Smooth muscle cell (in vitro differentiated cells): ENCODE measurements at regions not wholly inside any gene's neighbourhood (a gene's known extent, or its start where the extent isn't known, plus 50 kb on each side); places are given as distances from the start of the nearest gene placed in this dataset.

Experiments
- DNase-seq: peaks from one replicate; lab custom pipeline; 2025; ENCODE audit not compliant: unreplicated experiment; lab: John Stamatoyannopoulos, UW
- H2AFZ ChIP-seq: fragments of 200-600 bp; sonication (generic); 2 replicates; pipeline ENCODE4 v1.6.0; 2016; ENCODE audit warnings: antibody characterized with exemption, low read depth, mild to moderate bottlenecking
- H3F3A ChIP-seq: fragments of 200-600 bp; sonication (generic); 2 replicates; pipeline ENCODE4 v1.6.0; 2017; ENCODE audit warnings: antibody characterized with exemption, low read depth
- H3K27ac ChIP-seq: fragments of 200-600 bp; sonication (generic); 2 replicates; pipeline ENCODE4 v1.5.1; 2016; ENCODE audit warnings: low read depth, mild to moderate bottlenecking
- H3K27me3 ChIP-seq: fragments of 200-600 bp; sonication (generic); 2 replicates; pipeline ENCODE4 v1.6.1; 2016; ENCODE audit warnings: low read depth, mild to moderate bottlenecking
- H3K36me3 ChIP-seq: fragments of 200-600 bp; sonication (generic); 2 replicates; pipeline ENCODE4 v1.5.1; 2016; ENCODE audit warnings: low read depth
- H3K4me1 ChIP-seq: fragments of 200-600 bp; sonication (generic); 2 replicates; pipeline ENCODE4 v1.5.1; 2016; ENCODE audit warnings: low read depth
- H3K4me2 ChIP-seq: fragments of 200-600 bp; sonication (generic); 2 replicates; pipeline ENCODE4 v1.6.0; 2016; ENCODE audit warnings: mild to moderate bottlenecking
- H3K4me3 ChIP-seq: fragments of 200-600 bp; sonication (generic); 2 replicates; pipeline ENCODE4 v1.5.1; 2016; ENCODE audit warnings: mild to moderate bottlenecking
- H3K79me2 ChIP-seq: fragments of 200-600 bp; sonication (generic); 2 replicates; pipeline ENCODE4 v1.6.0; 2016; ENCODE audit warnings: low read depth, mild to moderate bottlenecking
- H3K9ac ChIP-seq: fragments of 200-600 bp; sonication (generic); 2 replicates; pipeline ENCODE4 v1.6.0; 2016; ENCODE audit warnings: low read depth
- H3K9me3 ChIP-seq: fragments of 200-600 bp; sonication (generic); replicated peaks from 2 replicates; pipeline ENCODE4 v1.5.1; 2016; ENCODE audit warnings: low read depth
- H4K20me1 ChIP-seq: fragments of 200-600 bp; sonication (generic); 2 replicates; pipeline ENCODE4 v1.6.0; 2016; ENCODE audit warnings: low read depth
- WGBS: methylation state at CpG from one replicate; pipeline ENCODE4 v1.1.7; 2016; ENCODE audit warnings: low lambda C conversion rate; 5-methylcytosine and 5-hydroxymethylcytosine counted together
- TF ChIP-seq, protein P1 (sequence below): fragments of 200-600 bp; sonication (generic); IDR thresholded peaks from 2 replicates; pipeline ENCODE4 v1.5.1; 2017; ENCODE audit warnings: borderline replicate concordance, mild to moderate bottlenecking, antibody characterized with exemption; ENCODE audit not compliant: insufficient read depth, poor library complexity, severe bottlenecking

DNA sequence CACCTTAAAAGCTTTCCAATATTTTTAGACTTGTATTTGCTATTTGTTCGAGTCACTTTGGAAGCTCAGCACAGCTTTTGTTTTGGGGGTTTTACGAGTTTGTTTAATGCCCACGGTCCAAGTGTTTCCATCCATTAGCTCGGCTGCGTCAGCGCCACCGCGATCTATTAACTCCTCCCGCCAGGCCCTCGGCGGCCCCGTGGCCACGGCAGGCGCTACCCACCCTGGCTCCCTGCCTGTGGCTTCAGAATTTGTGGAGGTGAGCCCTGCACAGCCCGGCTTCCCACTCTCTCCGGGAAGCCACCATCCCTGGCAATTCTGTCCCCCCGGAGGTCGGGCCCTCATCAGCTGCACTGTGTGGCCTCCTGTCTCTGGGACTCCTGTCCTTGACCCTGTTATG, 648.5 kb downstream of the BRD1 start:
- Histone ChIP-seq H3K27me3 (no peaks in the 10 kb centered on the region), H3K79me2 (no peaks in the 10 kb centered on the region), H3K27ac (no peak overlapping the region), H3F3A (no peaks in the 10 kb centered on the region), H2AFZ (no peak overlapping the region), H3K9me3 (no peaks in the 10 kb centered on the region), H3K4me2 (no peak overlapping the region), H3K9ac (no peak overlapping the region), H3K4me1 (no peaks in the 10 kb centered on the region), H3K4me3 (no peak overlapping the region), H4K20me1 (no peaks in the 10 kb centered on the region), H3K36me3 (no peaks in the 10 kb centered on the region)
- 91% methylated on average over 18 of the region's 18 CpGs for whole genome bisulfite sequencing
- TF ChIP-seq, protein P1, sequence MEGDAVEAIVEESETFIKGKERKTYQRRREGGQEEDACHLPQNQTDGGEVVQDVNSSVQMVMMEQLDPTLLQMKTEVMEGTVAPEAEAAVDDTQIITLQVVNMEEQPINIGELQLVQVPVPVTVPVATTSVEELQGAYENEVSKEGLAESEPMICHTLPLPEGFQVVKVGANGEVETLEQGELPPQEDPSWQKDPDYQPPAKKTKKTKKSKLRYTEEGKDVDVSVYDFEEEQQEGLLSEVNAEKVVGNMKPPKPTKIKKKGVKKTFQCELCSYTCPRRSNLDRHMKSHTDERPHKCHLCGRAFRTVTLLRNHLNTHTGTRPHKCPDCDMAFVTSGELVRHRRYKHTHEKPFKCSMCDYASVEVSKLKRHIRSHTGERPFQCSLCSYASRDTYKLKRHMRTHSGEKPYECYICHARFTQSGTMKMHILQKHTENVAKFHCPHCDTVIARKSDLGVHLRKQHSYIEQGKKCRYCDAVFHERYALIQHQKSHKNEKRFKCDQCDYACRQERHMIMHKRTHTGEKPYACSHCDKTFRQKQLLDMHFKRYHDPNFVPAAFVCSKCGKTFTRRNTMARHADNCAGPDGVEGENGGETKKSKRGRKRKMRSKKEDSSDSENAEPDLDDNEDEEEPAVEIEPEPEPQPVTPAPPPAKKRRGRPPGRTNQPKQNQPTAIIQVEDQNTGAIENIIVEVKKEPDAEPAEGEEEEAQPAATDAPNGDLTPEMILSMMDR = no peak
- no peak for DNase-seq

DNA sequence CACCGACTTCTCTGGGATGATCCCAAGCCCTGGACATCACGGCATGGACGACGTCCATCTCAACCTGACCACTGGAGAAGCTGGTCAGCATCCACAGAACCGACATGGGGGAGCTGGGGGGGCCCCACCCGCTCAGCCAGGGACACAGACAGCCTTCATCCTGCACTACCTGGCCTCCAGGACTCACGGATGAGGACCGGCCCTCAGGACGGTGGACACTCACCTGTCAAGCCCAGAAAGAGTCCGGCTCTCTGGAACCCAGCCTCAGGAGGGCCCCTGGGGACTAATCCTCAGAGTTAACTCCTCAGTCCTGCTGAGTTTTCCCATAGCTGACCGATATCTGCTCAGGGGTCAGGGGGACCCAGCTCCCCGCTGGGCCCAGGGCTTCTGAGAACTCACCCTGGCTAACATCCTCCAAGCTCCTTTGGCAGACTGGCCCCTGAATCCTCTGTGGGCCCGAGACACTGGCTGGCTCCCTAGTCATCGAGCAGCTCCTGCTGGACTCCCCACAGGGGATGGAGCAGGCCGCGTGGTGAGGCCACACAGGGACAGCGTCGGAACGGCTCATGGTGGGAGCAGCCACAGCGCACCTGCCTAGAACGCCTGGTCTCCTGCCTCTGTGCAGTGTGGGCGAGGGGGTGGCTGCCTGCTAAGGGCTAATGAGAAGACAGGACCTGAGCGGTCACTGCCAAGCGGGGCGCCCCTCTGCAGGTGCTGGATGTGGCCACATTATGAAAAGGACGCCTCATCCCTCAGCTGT, 649.2 kb downstream of the BRD1 start:
- no peak overlapping the region for H3K9ac ChIP-seq
- no peak for DNase-seq
- H3F3A ChIP-seq = no peaks in the 10 kb centered on the region
- no peak overlapping the region for H3K4me2 ChIP-seq
- 82% methylated on average over 26 of the region's 26 CpGs for WGBS
- no peaks in the 10 kb centered on the region for H4K20me1 ChIP-seq
- TF ChIP-seq, protein P1 = no peak
- H3K4me1 ChIP-seq = no peaks in the 10 kb centered on the region
- H3K27me3 ChIP-seq = no peaks in the 10 kb centered on the region
- H3K9me3 ChIP-seq = no peaks in the 10 kb centered on the region
- no peaks in the 10 kb centered on the region for H3K36me3 ChIP-seq
- H3K4me3 ChIP-seq = no peak overlapping the region
- no peaks in the 10 kb centered on the region for H3K79me2 ChIP-seq
- no peak overlapping the region for H3K27ac ChIP-seq
- no peak overlapping the region for H2AFZ ChIP-seq

DNA sequence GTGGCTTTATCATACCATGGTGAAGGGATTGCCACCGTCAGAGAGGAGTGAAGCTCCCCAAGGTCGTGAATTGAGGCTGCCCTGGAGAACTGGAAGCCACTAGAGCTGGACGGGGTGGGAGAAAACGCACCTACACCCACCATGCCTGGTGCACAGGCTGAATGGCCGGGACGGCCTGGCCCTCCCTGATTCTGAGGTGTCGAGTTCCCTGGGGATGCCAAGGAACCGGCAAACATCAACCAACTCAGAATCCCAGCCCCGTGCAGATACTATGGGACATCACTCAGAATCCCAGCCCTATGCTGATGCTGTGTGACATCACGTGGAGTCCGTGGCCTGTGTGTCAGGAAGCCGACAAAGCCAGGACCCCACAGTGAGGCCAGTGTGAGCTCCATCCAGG, 650.0 kb downstream of the BRD1 start:
- WGBS = 79% methylated on average over 12 of the region's 12 CpGs
- H3K4me3 ChIP-seq = no peak overlapping the region
- DNase-seq = no peak

More for the DNA sequence above, 650.0 kb downstream of the BRD1 start:
- Histone ChIP-seq H3K4me2 (no peak overlapping the region), H4K20me1 (no peaks in the 10 kb centered on the region), H3K79me2 (no peaks in the 10 kb centered on the region), H3K4me1 (no peaks in the 10 kb centered on the region), H3K27ac (no peak overlapping the region), H2AFZ (no peak overlapping the region), H3K9me3 (no peaks in the 10 kb centered on the region), H3K36me3 (no peaks in the 10 kb centered on the region), H3F3A (no peaks in the 10 kb centered on the region), H3K9ac (no peak overlapping the region), H3K27me3 (no peaks in the 10 kb centered on the region)
- TF ChIP-seq, protein P1 = no peak
